CD14-positive monocyte (primary cell): ENCODE measurements at regions not wholly inside any gene's neighbourhood (a gene's known extent, or its start where the extent isn't known, plus 50 kb on each side); places are given as distances from the start of the nearest gene placed in this dataset.

Experiments used
- DNase-seq, 3 donors: peaks; one replicate each; pipeline ENCODE4 v3.0.0-alpha.2; 2011 to 2022
- H2AFZ ChIP-seq: 2 replicates; pipeline ENCODE4 v1.6.0; 2012; ENCODE audit warnings: mild to moderate bottlenecking, low read depth, low read length, inconsistent platforms; ENCODE audit not compliant: insufficient read depth, poor library complexity, severe bottlenecking
- H3K27ac ChIP-seq, 2 donors: 1 replicate in 1 of 2; 2 replicates in 1 of 2; pipeline ENCODE4 v1.5.1; 2012 to 2013; ENCODE audit warnings: low read length in 2 of 2, control low read depth in 1 of 2, inconsistent platforms in 1 of 2, low read depth in 1 of 2, mild to moderate bottlenecking in 1 of 2
- H3K27me3 ChIP-seq, 2 donors: one replicate each; pipeline versions ENCODE4 v1.6.0 to v1.6.1; 2011 to 2013; ENCODE audit warnings: low read length in 2 of 2; ENCODE audit not compliant: control insufficient read depth in 2 of 2, insufficient read depth in 2 of 2
- H3K36me3 ChIP-seq, 2 donors: replicated peaks in 1 of 2; 1 replicate in 1 of 2; 2 replicates in 1 of 2; pipeline versions ENCODE4 v1.5.1 to v1.6.1; 2012 to 2013; ENCODE audit warnings: low read length in 2 of 2, control low read depth in 1 of 2, inconsistent platforms in 1 of 2, mild to moderate bottlenecking in 1 of 2; ENCODE audit not compliant: insufficient read depth in 2 of 2, control insufficient read depth in 1 of 2
- H3K4me1 ChIP-seq, 2 donors: 1 replicate in 1 of 2; 2 replicates in 1 of 2; pipeline versions ENCODE4 v1.5.1 to v1.6.1; 2012 to 2013; ENCODE audit warnings: low read length in 2 of 2, control low read depth in 1 of 2, inconsistent platforms in 1 of 2, mild to moderate bottlenecking in 1 of 2, moderate library complexity in 1 of 2; ENCODE audit not compliant: insufficient read depth in 2 of 2, control insufficient read depth in 1 of 2
- H3K4me2 ChIP-seq: replicated peaks from 2 replicates; pipeline ENCODE3; 2012; ENCODE audit warnings: low read length, moderate library complexity, mild to moderate bottlenecking; ENCODE audit not compliant: poor library complexity, severe bottlenecking; ENCODE audit errors: extremely low read depth
- H3K4me3 ChIP-seq, 3 experiments: fragments of 200-600 bp in 1 of 3; sonication (generic) in 1 of 3; replicated peaks in 1 of 3; 1 replicate in 2 of 3; 2 replicates in 1 of 3; pipeline ENCODE4 v1.5.1; 2011 to 2013; ENCODE audit warnings: low read length in 3 of 3, mild to moderate bottlenecking in 3 of 3, control low read depth in 2 of 3, low read depth in 2 of 3, inconsistent platforms in 1 of 3, moderate library complexity in 1 of 3
- H3K79me2 ChIP-seq: 2 replicates; pipeline ENCODE4 v1.6.0; 2012; ENCODE audit warnings: mild to moderate bottlenecking, control low read depth, inconsistent platforms, low read length, moderate library complexity; ENCODE audit not compliant: insufficient read depth
- H3K9ac ChIP-seq: 2 replicates; pipeline ENCODE4 v1.6.0; 2017; ENCODE audit warnings: low read length, mild to moderate bottlenecking; ENCODE audit not compliant: insufficient read depth, poor library complexity, severe bottlenecking
- H3K9me3 ChIP-seq, 2 donors: replicated peaks in 1 of 2; 1 replicate in 1 of 2; 2 replicates in 1 of 2; pipeline versions ENCODE4 v1.5.1 to v1.6.1; 2012 to 2013; ENCODE audit warnings: low read length in 2 of 2, control low read depth in 1 of 2; ENCODE audit not compliant: control insufficient read depth in 1 of 2, insufficient read depth in 1 of 2
- H4K20me1 ChIP-seq: 2 replicates; pipeline ENCODE4 v1.6.0; 2012; ENCODE audit warnings: mild to moderate bottlenecking, low read length, control low read depth, moderate library complexity; ENCODE audit not compliant: insufficient read depth
- H3K27ac Mint-ChIP-seq, 7 donors: one replicate each; pipeline ENCODE4 v1.8.0; 2020; ENCODE audit warnings: mild to moderate bottlenecking in 7 of 7, mixed read lengths in 7 of 7, moderate library complexity in 6 of 7, inconsistent platforms in 2 of 7
- H3K27me3 Mint-ChIP-seq, 3 donors: one replicate each; pipeline ENCODE4 v1.8.0; 2021 to 2022; ENCODE audit warnings: low read depth in 3 of 3, mild to moderate bottlenecking in 3 of 3, mixed read lengths in 3 of 3, moderate library complexity in 3 of 3, inconsistent platforms in 1 of 3
- H3K36me3 Mint-ChIP-seq, 2 donors: one replicate each; pipeline ENCODE4 v1.8.0; 2020; ENCODE audit warnings: mixed read lengths in 2 of 2, inconsistent platforms in 1 of 2, mild to moderate bottlenecking in 1 of 2
- H3K4me1 Mint-ChIP-seq: one replicate; pipeline ENCODE4 v1.8.0; 2020; ENCODE audit warnings: mild to moderate bottlenecking, mixed read lengths
- H3K4me3 Mint-ChIP-seq, 2 donors: one replicate each; pipeline ENCODE4 v1.8.0; 2020; ENCODE audit warnings: mild to moderate bottlenecking in 2 of 2, mixed read lengths in 2 of 2, moderate library complexity in 1 of 2
- H3K9me3 Mint-ChIP-seq, 7 donors: one replicate each; pipeline ENCODE4 v1.8.0; 2020 to 2022; ENCODE audit warnings: mixed read lengths in 7 of 7, mild to moderate bottlenecking in 6 of 7, moderate library complexity in 6 of 7, inconsistent platforms in 2 of 7
- CTCF ChIP-seq: fragments of 200-600 bp; IDR thresholded peaks from one replicate; pipeline ENCODE4 v1.8.0; 2022; ENCODE audit warnings: antibody characterized with exemption, mild to moderate bottlenecking
- WGBS: methylation state at CpG from one replicate; pipeline ENCODE4 v1.1.5; 2013; ENCODE audit warnings: missing lambda C conversion rate; ENCODE audit not compliant: insufficient coverage; 5-methylcytosine and 5-hydroxymethylcytosine counted together
- intact Hi-C, 2 donors: fragments of 100-400 bp; cut with micrococcal nuclease; formaldehyde crosslinking; loops; one replicate each; pipeline versions ENCODE4 v1.15.0 to v1.15.1; 2023

DNA sequence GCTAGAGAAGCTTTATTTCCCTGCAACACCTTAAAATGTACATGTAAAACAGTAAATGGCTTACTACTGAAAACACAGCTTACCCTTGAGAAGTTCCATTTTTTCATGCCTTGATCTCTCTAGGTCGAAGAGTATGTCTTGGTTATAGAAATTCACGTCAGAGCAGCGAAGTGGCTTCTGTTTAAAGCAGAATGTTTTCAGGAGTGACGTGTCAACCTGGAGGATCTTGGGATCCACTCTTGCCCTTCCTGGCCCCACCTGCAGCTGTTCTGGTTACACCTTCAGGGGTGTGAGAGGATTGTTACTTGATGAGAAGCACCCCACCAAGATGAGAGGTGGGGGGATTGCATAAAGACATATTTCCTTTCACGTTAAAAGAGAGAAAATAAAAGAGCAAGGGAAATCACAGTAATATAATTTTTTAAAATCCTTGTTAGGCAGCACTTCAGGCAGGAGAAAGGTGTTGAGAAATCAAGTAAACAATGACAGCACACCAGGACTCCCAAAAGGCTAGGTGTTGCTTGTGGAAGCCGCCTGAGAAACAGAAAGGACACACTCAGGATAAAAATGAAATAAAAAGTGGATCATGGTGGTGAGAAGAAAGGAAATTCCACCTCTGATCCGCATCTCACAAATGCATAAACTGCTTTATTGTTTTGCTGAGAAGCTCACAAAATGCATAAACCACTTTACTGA lies 149.7 kb downstream of the UNC5CL start:
- Histone ChIP-seq H3K4me1 (no peaks in the 10 kb centered on the region), H3K9me3 (no peaks in the 10 kb centered on the region), H3K27ac (no peak overlapping the region), H3K9ac (no peak overlapping the region), H3K79me2 (no peaks in the 10 kb centered on the region), H3K36me3 (no peaks in the 10 kb centered on the region), H3K4me3 (no peak overlapping the region), H4K20me1 (no peaks in the 10 kb centered on the region), H3K4me2 (no peak overlapping the region), H3K27me3 (no peaks in the 10 kb centered on the region), H2AFZ (no peak overlapping the region)
- H3K4me3 Mint-ChIP-seq, result no peak overlapping the region
- no peaks in the 10 kb centered on the region for H3K36me3 Mint-ChIP-seq
- peaks cover 0 to 2% (median 0%) of the 10 kb centered on the region in 7 donors for H3K9me3 Mint-ChIP-seq
- TF ChIP-seq CTCF, result no peak
- 96% methylated on average over 4 of the region's 7 CpGs for WGBS
- H3K4me1 Mint-ChIP-seq, result no peaks in the 10 kb centered on the region
- no peak overlapping the region for H3K27ac Mint-ChIP-seq
- peaks cover under 1 to 8% (median 7%) of the 10 kb centered on the region in 3 donors for H3K27me3 Mint-ChIP-seq
- intact Hi-C loops, result no loop called here
- no peak for DNase-seq

- no peaks in the 10 kb centered on the region for H3K4me1 Mint-ChIP-seq
- Histone ChIP-seq H3K9me3 (no peaks in the 10 kb centered on the region), H3K79me2 (no peaks in the 10 kb centered on the region), H3K27me3 (no peaks in the 10 kb centered on the region), H4K20me1 (no peaks in the 10 kb centered on the region), H3K4me3 (no peak overlapping the region), H2AFZ (no peak overlapping the region), H3K4me1 (no peaks in the 10 kb centered on the region), H3K27ac (no peak overlapping the region), H3K4me2 (no peak overlapping the region), H3K9ac (no peak overlapping the region), H3K36me3 (no peaks in the 10 kb centered on the region)
- no peak overlapping the region for H3K4me3 Mint-ChIP-seq
- H3K9me3 Mint-ChIP-seq, result peaks cover 0 to 2% (median 0%) of the 10 kb centered on the region in 7 donors
- H3K27ac Mint-ChIP-seq, result no peak overlapping the region
- no peak for TF ChIP-seq CTCF
- H3K27me3 Mint-ChIP-seq, result peaks cover 0 to 7% (median 7%) of the 10 kb centered on the region in 3 donors
- DNase-seq, result no peak
- H3K36me3 Mint-ChIP-seq, result no peaks in the 10 kb centered on the region
- no CpG with 5 or more reads among the region's 3 CpGs for WGBS
- intact Hi-C loops, result no loop called here
These were observed 150.5 kb downstream of the UNC5CL start for GRCh38 chr6:40888456-40888990.
